ENCODE measurements at regions not wholly inside any gene's neighbourhood (a gene's known extent, or its start where the extent isn't known, plus 50 kb on each side); places are given as distances from the start of the nearest gene placed in this dataset.

GRCh38 chr6:119584088-119584487 is 234.5 kb upstream of the MAN1A1 start:
- no peak for TF ChIP-seq POLR2A (IDR thresholded peaks at IDR 0.05)
- no peak for TF ChIP-seq CTCF (IDR thresholded peaks at IDR 0.05)
- TF ChIP-seq EP300 (IDR thresholded peaks at IDR 0.05), result no peak
- no peak for TF ChIP-seq POLR2AphosphoS5 (IDR thresholded peaks at IDR 0.05)

Measured in gastroesophageal sphincter (tissue), 3 donors.